ENCODE measurements at regions not wholly inside any gene's neighbourhood (a gene's known extent, or its start where the extent isn't known, plus 50 kb on each side); places are given as distances from the start of the nearest gene placed in this dataset.
A peak's percentile ranks its signal among the peaks of the same experiment; 100 is the strongest.

- FAIRE-seq (no peak), DNase-seq (ENCODE audit: low read depth) (peak; percentile 54)
- no peaks in the 10 kb centered on the region for H3K36me3 ChIP-seq (ENCODE audit: control insufficient read depth, insufficient read depth, low read length)
- H3K4me3 ChIP-seq (ENCODE audit: low read depth, low read length): no peak overlapping the region
- TF ChIP-seq CTCF (IDR thresholded peaks at IDR 0.05; ENCODE audit: insufficient read depth, low read length, severe bottlenecking): no peak
- H3K27me3 ChIP-seq (ENCODE audit: control insufficient read depth, insufficient read depth, low read length): no peaks in the 10 kb centered on the region
These were observed 423.7 kb downstream of the LRIG3 start for GRCh38 chr12:58496411-58497190.

- no peaks in the 10 kb centered on the region for H3K36me3 ChIP-seq (ENCODE audit: control insufficient read depth, insufficient read depth, low read length)
- no peak for TF ChIP-seq CTCF (IDR thresholded peaks at IDR 0.05; ENCODE audit: insufficient read depth, low read length, severe bottlenecking)
- no peak for FAIRE-seq
- no peak overlapping the region for H3K4me3 ChIP-seq (ENCODE audit: low read depth, low read length)
- no peaks in the 10 kb centered on the region for H3K27me3 ChIP-seq (ENCODE audit: control insufficient read depth, insufficient read depth, low read length)
- peak; percentile 59 for DNase-seq (ENCODE audit: low read depth)
These were observed 419.9 kb downstream of the LRIG3 start for GRCh38 chr12:58500399-58500798.

- FAIRE-seq: no peak
- TF ChIP-seq CTCF (IDR thresholded peaks at IDR 0.05; ENCODE audit: insufficient read depth, low read length, severe bottlenecking): no peak
- Histone ChIP-seq H3K4me3 (ENCODE audit: low read depth, low read length) (no peak overlapping the region), H3K36me3 (ENCODE audit: control insufficient read depth, insufficient read depth, low read length) (no peaks in the 10 kb centered on the region), H3K27me3 (ENCODE audit: control insufficient read depth, insufficient read depth, low read length) (no peaks in the 10 kb centered on the region)
- peak; percentile 18 for DNase-seq (ENCODE audit: low read depth)
These were observed 418.1 kb downstream of the LRIG3 start for GRCh38 chr12:58502226-58502625.

GRCh38 chr12:58502841-58503240 lies 417.5 kb downstream of the LRIG3 start:
- H3K27me3 ChIP-seq (ENCODE audit: control insufficient read depth, insufficient read depth, low read length): no peaks in the 10 kb centered on the region
- H3K36me3 ChIP-seq (ENCODE audit: control insufficient read depth, insufficient read depth, low read length): no peaks in the 10 kb centered on the region
- H3K4me3 ChIP-seq (ENCODE audit: low read depth, low read length): no peak overlapping the region
- FAIRE-seq: no peak
- DNase-seq (ENCODE audit: low read depth): peak; percentile 21
- no peak for TF ChIP-seq CTCF (IDR thresholded peaks at IDR 0.05; ENCODE audit: insufficient read depth, low read length, severe bottlenecking)

- H3K27me3 ChIP-seq (ENCODE audit: control insufficient read depth, insufficient read depth, low read length): no peaks in the 10 kb centered on the region
- H3K36me3 ChIP-seq (ENCODE audit: control insufficient read depth, insufficient read depth, low read length): no peaks in the 10 kb centered on the region
- TF ChIP-seq CTCF (IDR thresholded peaks at IDR 0.05; ENCODE audit: insufficient read depth, low read length, severe bottlenecking): no peak
- no peak overlapping the region for H3K4me3 ChIP-seq (ENCODE audit: low read depth, low read length)
- FAIRE-seq (no peak), DNase-seq (ENCODE audit: low read depth) (peak; percentile 41)
These were observed 416.6 kb downstream of the LRIG3 start for GRCh38 chr12:58503731-58504130.

All from bronchial epithelial cell (primary cell).